ENCODE measurements at regions not wholly inside any gene's neighbourhood (a gene's known extent, or its start where the extent isn't known, plus 50 kb on each side); places are given as distances from the start of the nearest gene placed in this dataset.

- no peaks in the 10 kb centered on the region for H3K9me3 ChIP-seq (ENCODE audit: control insufficient read depth in 2 of 2, insufficient read depth in 1 of 2, low read depth in 1 of 2, low read length in 1 of 2)
- WGBS, 3 donors, result 50 to 59% (median 57%) methylated on average over 4 of the region's 4 CpGs
- no peaks in the 10 kb centered on the region for H3K36me3 ChIP-seq (ENCODE audit: control insufficient read depth in 3 of 3, insufficient read depth in 2 of 3, low read depth in 1 of 3, low read length in 3 of 3)
- FAIRE-seq, result no peak
- no peak overlapping the region for H3K4me3 ChIP-seq (ENCODE audit: low read depth in 1 of 3, low read length in 3 of 3)
- no peak overlapping the region for H3K27ac ChIP-seq (ENCODE audit: low read depth in 1 of 3, low read length in 2 of 3)
- peaks cover 0 to 2% (median 0%) of the 10 kb centered on the region in 3 donors for H3K27me3 ChIP-seq (ENCODE audit: control insufficient read depth in 3 of 3, insufficient read depth in 3 of 3, low read length in 3 of 3)
- H3K4me1 ChIP-seq (ENCODE audit: control insufficient read depth in 3 of 3, insufficient read depth in 2 of 3, low read depth in 1 of 3, low read length in 2 of 3), result no peaks in the 10 kb centered on the region
- DNase-seq, result no peak
Observed at GRCh38 chr18:47343291-47343690, 91.8 kb upstream of the SKOR2 start.

- no peaks in the 10 kb centered on the region for H3K36me3 ChIP-seq (ENCODE audit: control insufficient read depth in 3 of 3, insufficient read depth in 2 of 3, low read depth in 1 of 3, low read length in 3 of 3)
- H3K4me3 ChIP-seq (ENCODE audit: low read depth in 1 of 3, low read length in 3 of 3), result no peak overlapping the region
- 79 to 84% (median 81%) methylated on average over 1 of the region's 1 CpG for WGBS, 3 donors
- peaks cover 0 to 2% (median 0%) of the 10 kb centered on the region in 3 donors for H3K27me3 ChIP-seq (ENCODE audit: control insufficient read depth in 3 of 3, insufficient read depth in 3 of 3, low read length in 3 of 3)
- DNase-seq (no peak), FAIRE-seq (no peak)
- H3K9me3 ChIP-seq (ENCODE audit: control insufficient read depth in 2 of 2, insufficient read depth in 1 of 2, low read depth in 1 of 2, low read length in 1 of 2), result no peaks in the 10 kb centered on the region
- H3K4me1 ChIP-seq (ENCODE audit: control insufficient read depth in 3 of 3, insufficient read depth in 2 of 3, low read depth in 1 of 3, low read length in 2 of 3), result no peaks in the 10 kb centered on the region
- H3K27ac ChIP-seq (ENCODE audit: low read depth in 1 of 3, low read length in 2 of 3), result no peak overlapping the region
Observed at GRCh38 chr18:47342566-47342965, 91.1 kb upstream of the SKOR2 start.

GRCh38 chr18:47341678-47342077 lies 90.2 kb upstream of the SKOR2 start:
- WGBS, 3 donors, result 70 to 85% (median 73%) methylated on average over 6 of the region's 6 CpGs
- H3K4me1 ChIP-seq (ENCODE audit: control insufficient read depth in 3 of 3, insufficient read depth in 2 of 3, low read depth in 1 of 3, low read length in 2 of 3), result no peaks in the 10 kb centered on the region
- no peak overlapping the region for H3K27ac ChIP-seq (ENCODE audit: low read depth in 1 of 3, low read length in 2 of 3)
- peaks cover 0 to 2% (median 0%) of the 10 kb centered on the region in 3 donors for H3K27me3 ChIP-seq (ENCODE audit: control insufficient read depth in 3 of 3, insufficient read depth in 3 of 3, low read length in 3 of 3)
- FAIRE-seq (no peak), DNase-seq (no peak)
- H3K36me3 ChIP-seq (ENCODE audit: control insufficient read depth in 3 of 3, insufficient read depth in 2 of 3, low read depth in 1 of 3, low read length in 3 of 3), result no peaks in the 10 kb centered on the region
- H3K4me3 ChIP-seq (ENCODE audit: low read depth in 1 of 3, low read length in 3 of 3), result no peak overlapping the region
- no peaks in the 10 kb centered on the region for H3K9me3 ChIP-seq (ENCODE audit: control insufficient read depth in 2 of 2, insufficient read depth in 1 of 2, low read depth in 1 of 2, low read length in 1 of 2)

GRCh38 chr18:47334966-47335365 lies 83.5 kb upstream of the SKOR2 start:
- H3K4me3 ChIP-seq (ENCODE audit: low read depth in 1 of 3, low read length in 3 of 3), result no peak overlapping the region
- FAIRE-seq, result no peak
- H3K9me3 ChIP-seq (ENCODE audit: control insufficient read depth in 2 of 2, insufficient read depth in 1 of 2, low read depth in 1 of 2, low read length in 1 of 2), result no peaks in the 10 kb centered on the region
- no peaks in the 10 kb centered on the region for H3K36me3 ChIP-seq (ENCODE audit: control insufficient read depth in 3 of 3, insufficient read depth in 2 of 3, low read depth in 1 of 3, low read length in 3 of 3)
- no peak overlapping the region for H3K27ac ChIP-seq (ENCODE audit: low read depth in 1 of 3, low read length in 2 of 3)
- H3K4me1 ChIP-seq (ENCODE audit: control insufficient read depth in 3 of 3, insufficient read depth in 2 of 3, low read depth in 1 of 3, low read length in 2 of 3), result no peaks in the 10 kb centered on the region
- DNase-seq, result no peak
- no peaks in the 10 kb centered on the region for H3K27me3 ChIP-seq (ENCODE audit: control insufficient read depth in 3 of 3, insufficient read depth in 3 of 3, low read length in 3 of 3)

GRCh38 chr18:47333926-47334635 lies 82.6 kb upstream of the SKOR2 start:
- Histone ChIP-seq H3K36me3 (ENCODE audit: control insufficient read depth in 3 of 3, insufficient read depth in 2 of 3, low read depth in 1 of 3, low read length in 3 of 3) (no peaks in the 10 kb centered on the region), H3K9me3 (ENCODE audit: control insufficient read depth in 2 of 2, insufficient read depth in 1 of 2, low read depth in 1 of 2, low read length in 1 of 2) (no peaks in the 10 kb centered on the region), H3K27me3 (ENCODE audit: control insufficient read depth in 3 of 3, insufficient read depth in 3 of 3, low read length in 3 of 3) (no peaks in the 10 kb centered on the region), H3K27ac (ENCODE audit: low read depth in 1 of 3, low read length in 2 of 3) (no peak overlapping the region), H3K4me1 (ENCODE audit: control insufficient read depth in 3 of 3, insufficient read depth in 2 of 3, low read depth in 1 of 3, low read length in 2 of 3) (no peaks in the 10 kb centered on the region), H3K4me3 (ENCODE audit: low read depth in 1 of 3, low read length in 3 of 3) (no peak overlapping the region)
- DNase-seq (no peak), FAIRE-seq (no peak)
- 66 to 73% (median 70%) methylated on average over 12 of the region's 12 CpGs for WGBS, 3 donors

GRCh38 chr18:47331641-47332040 lies 80.2 kb upstream of the SKOR2 start:
- Histone ChIP-seq H3K9me3 (ENCODE audit: control insufficient read depth in 2 of 2, insufficient read depth in 1 of 2, low read depth in 1 of 2, low read length in 1 of 2) (no peaks in the 10 kb centered on the region), H3K36me3 (ENCODE audit: control insufficient read depth in 3 of 3, insufficient read depth in 2 of 3, low read depth in 1 of 3, low read length in 3 of 3) (no peaks in the 10 kb centered on the region), H3K27me3 (ENCODE audit: control insufficient read depth in 3 of 3, insufficient read depth in 3 of 3, low read length in 3 of 3) (no peaks in the 10 kb centered on the region), H3K4me3 (ENCODE audit: low read depth in 1 of 3, low read length in 3 of 3) (no peak overlapping the region), H3K27ac (ENCODE audit: low read depth in 1 of 3, low read length in 2 of 3) (no peak overlapping the region), H3K4me1 (ENCODE audit: control insufficient read depth in 3 of 3, insufficient read depth in 2 of 3, low read depth in 1 of 3, low read length in 2 of 3) (no peaks in the 10 kb centered on the region)
- FAIRE-seq, result no peak
- DNase-seq, result no peak
- 58 to 73% (median 61%) methylated on average over 1 of the region's 1 CpG for WGBS, 3 donors

GRCh38 chr18:47331026-47331425 lies 79.6 kb upstream of the SKOR2 start:
- 78 to 84% (median 83%) methylated on average over 7 of the region's 7 CpGs for WGBS, 3 donors
- no peak for FAIRE-seq
- Histone ChIP-seq H3K4me3 (ENCODE audit: low read depth in 1 of 3, low read length in 3 of 3) (no peak overlapping the region), H3K27ac (ENCODE audit: low read depth in 1 of 3, low read length in 2 of 3) (no peak overlapping the region), H3K4me1 (ENCODE audit: control insufficient read depth in 3 of 3, insufficient read depth in 2 of 3, low read depth in 1 of 3, low read length in 2 of 3) (no peaks in the 10 kb centered on the region), H3K9me3 (ENCODE audit: control insufficient read depth in 2 of 2, insufficient read depth in 1 of 2, low read depth in 1 of 2, low read length in 1 of 2) (no peaks in the 10 kb centered on the region), H3K27me3 (ENCODE audit: control insufficient read depth in 3 of 3, insufficient read depth in 3 of 3, low read length in 3 of 3) (no peaks in the 10 kb centered on the region), H3K36me3 (ENCODE audit: control insufficient read depth in 3 of 3, insufficient read depth in 2 of 3, low read depth in 1 of 3, low read length in 3 of 3) (no peaks in the 10 kb centered on the region)
- DNase-seq, result no peak

GRCh38 chr18:47323158-47323557 lies 71.7 kb upstream of the SKOR2 start:
- H3K4me3 ChIP-seq (ENCODE audit: low read depth in 1 of 3, low read length in 3 of 3), result no peak overlapping the region
- no peak for FAIRE-seq

GRCh38 chr18:47321815-47322214 lies 70.4 kb upstream of the SKOR2 start:
- no peaks in the 10 kb centered on the region for H3K4me1 ChIP-seq (ENCODE audit: control insufficient read depth in 3 of 3, insufficient read depth in 2 of 3, low read depth in 1 of 3, low read length in 2 of 3)
- no peak overlapping the region for H3K27ac ChIP-seq (ENCODE audit: low read depth in 1 of 3, low read length in 2 of 3)
- no peak for FAIRE-seq
- no peaks in the 10 kb centered on the region for H3K27me3 ChIP-seq (ENCODE audit: control insufficient read depth in 3 of 3, insufficient read depth in 3 of 3, low read length in 3 of 3)
- H3K4me3 ChIP-seq (ENCODE audit: low read depth in 1 of 3, low read length in 3 of 3), result no peak overlapping the region
- no peak for DNase-seq
- H3K9me3 ChIP-seq (ENCODE audit: control insufficient read depth in 2 of 2, insufficient read depth in 1 of 2, low read depth in 1 of 2, low read length in 1 of 2), result no peaks in the 10 kb centered on the region
- H3K36me3 ChIP-seq (ENCODE audit: control insufficient read depth in 3 of 3, insufficient read depth in 2 of 3, low read depth in 1 of 3, low read length in 3 of 3), result no peaks in the 10 kb centered on the region
- 84 to 88% (median 87%) methylated on average over 3 of the region's 3 CpGs for WGBS, 3 donors

More at GRCh38 chr18:47323158-47323557, 71.7 kb upstream of the SKOR2 start:
- H3K27me3 ChIP-seq (ENCODE audit: control insufficient read depth in 3 of 3, insufficient read depth in 3 of 3, low read length in 3 of 3), result no peaks in the 10 kb centered on the region
- 66 to 75% (median 73%) methylated on average over 3 of the region's 3 CpGs for WGBS, 3 donors
- H3K27ac ChIP-seq (ENCODE audit: low read depth in 1 of 3, low read length in 2 of 3), result no peak overlapping the region
- H3K9me3 ChIP-seq (ENCODE audit: control insufficient read depth in 2 of 2, insufficient read depth in 1 of 2, low read depth in 1 of 2, low read length in 1 of 2), result no peaks in the 10 kb centered on the region
- no peaks in the 10 kb centered on the region for H3K36me3 ChIP-seq (ENCODE audit: control insufficient read depth in 3 of 3, insufficient read depth in 2 of 3, low read depth in 1 of 3, low read length in 3 of 3)
- H3K4me1 ChIP-seq (ENCODE audit: control insufficient read depth in 3 of 3, insufficient read depth in 2 of 3, low read depth in 1 of 3, low read length in 2 of 3), result no peaks in the 10 kb centered on the region
- DNase-seq, result no peak
